ENCODE measurements at regions not wholly inside any gene's neighbourhood (a gene's known extent, or its start where the extent isn't known, plus 50 kb on each side); places are given as distances from the start of the nearest gene placed in this dataset.
A peak's percentile ranks its signal among the peaks of the same experiment; 100 is the strongest.
"Not testable (repeated sequence)": the region's sequence is repeated elsewhere in the genome, so short reads cannot be mapped to it uniquely, and the experiment has no call there.

- Histone ChIP-seq H3K4me1 (no peaks in the 10 kb centered on the region), H3K4me2 (no peak overlapping the region), H4K20me1 (no peaks in the 10 kb centered on the region), H3K9me3 (no peaks in the 10 kb centered on the region), H3K27ac (no peak overlapping the region), H3K36me3 (no peaks in the 10 kb centered on the region), H3K4me3 (no peak overlapping the region), H3K27me3 (no peaks in the 10 kb centered on the region), H3K9ac (no peak overlapping the region)
- TF ChIP-seq Cebpa-rat (IDR thresholded peaks at IDR 0.05), result no peak
These were observed 110.7 kb upstream of the PRSS1 start for GRCh38 chr7:142638581-142638980.

GRCh38 chr7:142637240-142637639 is 112.0 kb upstream of the PRSS1 start:
- Histone ChIP-seq H3K27me3 (no peaks in the 10 kb centered on the region), H3K9ac (no peak overlapping the region), H3K9me3 (no peaks in the 10 kb centered on the region), H3K27ac (no peak overlapping the region), H4K20me1 (no peaks in the 10 kb centered on the region), H3K36me3 (no peaks in the 10 kb centered on the region), H3K4me3 (no peak overlapping the region), H3K4me1 (no peaks in the 10 kb centered on the region), H3K4me2 (no peak overlapping the region)
- TF ChIP-seq Cebpa-rat (IDR thresholded peaks at IDR 0.05), result no peak

- H3K4me2 ChIP-seq, result no peak overlapping the region
These were observed 112.5 kb upstream of the PRSS1 start for GRCh38 chr7:142636751-142637150.

GRCh38 chr7:142636107-142636506 is 113.2 kb upstream of the PRSS1 start:
- not testable (repeated sequence) for H3K27me3 ChIP-seq, H3K9ac ChIP-seq, H3K27ac ChIP-seq, H3K4me1 ChIP-seq, H3K4me3 ChIP-seq, H3K9me3 ChIP-seq, H3K4me2 ChIP-seq, H4K20me1 ChIP-seq, H3K36me3 ChIP-seq

More at GRCh38 chr7:142636751-142637150, 112.5 kb upstream of the PRSS1 start:
- Histone ChIP-seq H3K27me3 (no peaks in the 10 kb centered on the region), H3K4me3 (no peak overlapping the region), H3K36me3 (no peaks in the 10 kb centered on the region), H3K9ac (no peak overlapping the region), H3K4me1 (no peaks in the 10 kb centered on the region), H3K9me3 (no peaks in the 10 kb centered on the region), H4K20me1 (no peaks in the 10 kb centered on the region), H3K27ac (no peak overlapping the region)
- no peak for TF ChIP-seq Cebpa-rat (IDR thresholded peaks at IDR 0.05)

GRCh38 chr7:142632271-142633134 is 116.8 kb upstream of the PRSS1 start:
- H3K4me3 ChIP-seq, result no peak overlapping the region
- no peaks in the 10 kb centered on the region for H3K9me3 ChIP-seq
- no peak for TF ChIP-seq Cebpa-rat (IDR thresholded peaks at IDR 0.05)
- no peaks in the 10 kb centered on the region for H3K36me3 ChIP-seq
- 0 out of 2 replicates have a peak overlapping the region, but pooled peaks have one; percentile 23 for H3K4me2 ChIP-seq
- no peaks in the 10 kb centered on the region for H3K27me3 ChIP-seq
- H3K9ac ChIP-seq, result no peak overlapping the region
- no peak overlapping the region for H3K27ac ChIP-seq
- H4K20me1 ChIP-seq, result no peaks in the 10 kb centered on the region
- peaks cover 8% of the 10 kb centered on the region for H3K4me1 ChIP-seq

- H3K9me3 ChIP-seq, result no peaks in the 10 kb centered on the region
- peaks cover 21% of the 10 kb centered on the region for H3K4me1 ChIP-seq
- no peaks in the 10 kb centered on the region for H4K20me1 ChIP-seq
- H3K27ac ChIP-seq, result no peak overlapping the region
- TF ChIP-seq Cebpa-rat (IDR thresholded peaks at IDR 0.05), result no peak
- H3K9ac ChIP-seq, result no peak overlapping the region
- no peaks in the 10 kb centered on the region for H3K27me3 ChIP-seq
- H3K4me2 ChIP-seq, result no peak overlapping the region
- no peaks in the 10 kb centered on the region for H3K36me3 ChIP-seq
- H3K4me3 ChIP-seq, result no peak overlapping the region
These were observed 119.5 kb upstream of the PRSS1 start for GRCh38 chr7:142629588-142630260.

GRCh38 chr7:142628945-142629344 is 120.3 kb upstream of the PRSS1 start:
- H3K27me3 ChIP-seq, result no peaks in the 10 kb centered on the region
- no peak overlapping the region for H3K9ac ChIP-seq
- H3K27ac ChIP-seq, result no peak overlapping the region
- H3K9me3 ChIP-seq, result no peaks in the 10 kb centered on the region
- TF ChIP-seq Cebpa-rat (IDR thresholded peaks at IDR 0.05), result no peak
- no peaks in the 10 kb centered on the region for H4K20me1 ChIP-seq
- no peaks in the 10 kb centered on the region for H3K36me3 ChIP-seq
- H3K4me3 ChIP-seq, result no peak overlapping the region
- H3K4me1 ChIP-seq, result peaks cover 21% of the 10 kb centered on the region
- H3K4me2 ChIP-seq, result no peak overlapping the region

GRCh38 chr7:142627223-142627622 is 122.0 kb upstream of the PRSS1 start:
- H4K20me1 ChIP-seq, H3K36me3 ChIP-seq, H3K9me3 ChIP-seq, H3K27me3 ChIP-seq: not testable (repeated sequence)
- H3K4me2 ChIP-seq, result peak overlapping the region; percentile 87
- peak overlapping the region; percentile 50 for H3K4me3 ChIP-seq
- peak overlapping the region; percentile 75 for H3K27ac ChIP-seq
- peaks cover 21% of the 10 kb centered on the region for H3K4me1 ChIP-seq
- H3K9ac ChIP-seq, result peak overlapping the region; percentile 62; the same call in 1 of the 2 replicates

GRCh38 chr7:142626420-142627035 is 122.7 kb upstream of the PRSS1 start:
- H3K9me3 ChIP-seq, result no peaks in the 10 kb centered on the region
- H3K4me3 ChIP-seq, result peak overlapping the region; percentile 50
- H3K27ac ChIP-seq, result peak overlapping the region; percentile 75
- no peaks in the 10 kb centered on the region for H3K27me3 ChIP-seq
- peak overlapping the region; percentile 62; the same call in 1 of the 2 replicates for H3K9ac ChIP-seq
- H4K20me1 ChIP-seq, result no peaks in the 10 kb centered on the region
- peaks cover 21% of the 10 kb centered on the region for H3K4me1 ChIP-seq
- peak overlapping the region; percentile 87 for H3K4me2 ChIP-seq
- no peaks in the 10 kb centered on the region for H3K36me3 ChIP-seq
- TF ChIP-seq Cebpa-rat (IDR thresholded peaks at IDR 0.05), result no peak

GRCh38 chr7:142625216-142625615 is 124.1 kb upstream of the PRSS1 start:
- not testable (repeated sequence) for H3K9me3 ChIP-seq, H3K27me3 ChIP-seq, H3K27ac ChIP-seq, H3K36me3 ChIP-seq, H3K9ac ChIP-seq, H3K4me3 ChIP-seq, H3K4me2 ChIP-seq, H4K20me1 ChIP-seq
- H3K4me1 ChIP-seq, result peaks cover 21% of the 10 kb centered on the region

All from BLaER1 (cell line).